Thoracic aorta (tissue), 2 donors: ENCODE measurements at regions not wholly inside any gene's neighbourhood (a gene's known extent, or its start where the extent isn't known, plus 50 kb on each side); places are given as distances from the start of the nearest gene placed in this dataset.

ENCODE experiments used
- ATAC-seq: fragments of 150-250 bp; one replicate; pipeline ENCODE4 v1.8.0; 2017; ENCODE audit warnings: low read depth; ENCODE audit not compliant: insufficient number of reproducible peaks, low FRiP score
- DNase-seq: peaks from one replicate; pipeline ENCODE4 v3.0.0-alpha.2; 2020; ENCODE audit warnings: low spot score
- H3K27ac ChIP-seq, 2 donors: fragments of 200-600 bp; sonication (generic); 1 replicate in 1 of 2; 2 replicates in 1 of 2; pipeline ENCODE4 v1.5.1; 2016; ENCODE audit warnings: mild to moderate bottlenecking in 2 of 2, moderate library complexity in 2 of 2
- H3K27me3 ChIP-seq: fragments of 200-600 bp; sonication (generic); replicated peaks from 2 replicates; pipeline ENCODE4 v1.6.0; 2016; ENCODE audit warnings: mild to moderate bottlenecking; ENCODE audit not compliant: insufficient read depth
- H3K36me3 ChIP-seq: fragments of 200-600 bp; sonication (generic); one replicate; pipeline ENCODE4 v1.5.1; 2016
- H3K4me1 ChIP-seq, 2 donors: fragments of 200-600 bp; sonication (generic); 1 replicate in 1 of 2; 2 replicates in 1 of 2; pipeline versions ENCODE4 v1.5.1 to v1.6.0; 2016; ENCODE audit warnings: low read depth in 2 of 2, mild to moderate bottlenecking in 1 of 2; ENCODE audit not compliant: control insufficient read depth in 1 of 2
- H3K4me3 ChIP-seq: fragments of 200-600 bp; sonication (generic); 2 replicates; pipeline ENCODE4 v1.5.1; 2016; ENCODE audit warnings: mild to moderate bottlenecking
- H3K9me3 ChIP-seq: fragments of 200-600 bp; sonication (generic); 2 replicates; pipeline ENCODE4 v1.5.1; 2016
- TF ChIP-seq, protein P1 (sequence below): fragments of 200-600 bp; sonication (generic); IDR thresholded peaks from one replicate; pipeline ENCODE4 v1.5.1; 2019; ENCODE audit warnings: antibody characterized with exemption

DNA sequence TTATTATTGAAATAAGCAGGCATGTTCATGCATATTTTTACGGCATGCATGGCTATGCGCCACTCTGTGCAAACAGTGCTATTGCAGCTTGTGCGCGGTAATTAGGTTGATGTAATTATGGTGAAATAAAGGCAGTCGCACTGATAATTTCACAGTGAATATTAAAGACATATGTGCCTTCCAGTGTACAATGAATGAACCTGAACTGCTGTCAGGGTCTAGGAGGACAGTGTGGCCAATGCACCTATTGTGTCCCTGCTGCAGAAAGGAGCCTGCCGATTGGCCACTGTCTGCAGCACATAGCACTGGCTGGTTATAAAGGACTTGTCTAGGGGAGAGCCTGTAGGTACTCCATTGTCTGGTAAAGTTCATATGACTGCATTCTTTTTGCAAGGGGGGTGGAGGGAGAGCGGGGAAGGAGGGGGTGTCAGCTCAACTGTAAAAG, 340.4 kb downstream of the USP25 start:
- H3K27ac ChIP-seq = no peak overlapping the region
- DNase-seq (no peak), ATAC-seq (no peak)
- no peaks in the 10 kb centered on the region for H3K9me3 ChIP-seq
- no peaks in the 10 kb centered on the region for H3K27me3 ChIP-seq
- TF ChIP-seq, protein P1, sequence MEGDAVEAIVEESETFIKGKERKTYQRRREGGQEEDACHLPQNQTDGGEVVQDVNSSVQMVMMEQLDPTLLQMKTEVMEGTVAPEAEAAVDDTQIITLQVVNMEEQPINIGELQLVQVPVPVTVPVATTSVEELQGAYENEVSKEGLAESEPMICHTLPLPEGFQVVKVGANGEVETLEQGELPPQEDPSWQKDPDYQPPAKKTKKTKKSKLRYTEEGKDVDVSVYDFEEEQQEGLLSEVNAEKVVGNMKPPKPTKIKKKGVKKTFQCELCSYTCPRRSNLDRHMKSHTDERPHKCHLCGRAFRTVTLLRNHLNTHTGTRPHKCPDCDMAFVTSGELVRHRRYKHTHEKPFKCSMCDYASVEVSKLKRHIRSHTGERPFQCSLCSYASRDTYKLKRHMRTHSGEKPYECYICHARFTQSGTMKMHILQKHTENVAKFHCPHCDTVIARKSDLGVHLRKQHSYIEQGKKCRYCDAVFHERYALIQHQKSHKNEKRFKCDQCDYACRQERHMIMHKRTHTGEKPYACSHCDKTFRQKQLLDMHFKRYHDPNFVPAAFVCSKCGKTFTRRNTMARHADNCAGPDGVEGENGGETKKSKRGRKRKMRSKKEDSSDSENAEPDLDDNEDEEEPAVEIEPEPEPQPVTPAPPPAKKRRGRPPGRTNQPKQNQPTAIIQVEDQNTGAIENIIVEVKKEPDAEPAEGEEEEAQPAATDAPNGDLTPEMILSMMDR = no peak
- H3K36me3 ChIP-seq = no peaks in the 10 kb centered on the region
- H3K4me1 ChIP-seq = peaks cover 0 to 7% of the 10 kb centered on the region in 2 donors
- peak overlapping the region; percentile 66 for H3K4me3 ChIP-seq

DNA sequence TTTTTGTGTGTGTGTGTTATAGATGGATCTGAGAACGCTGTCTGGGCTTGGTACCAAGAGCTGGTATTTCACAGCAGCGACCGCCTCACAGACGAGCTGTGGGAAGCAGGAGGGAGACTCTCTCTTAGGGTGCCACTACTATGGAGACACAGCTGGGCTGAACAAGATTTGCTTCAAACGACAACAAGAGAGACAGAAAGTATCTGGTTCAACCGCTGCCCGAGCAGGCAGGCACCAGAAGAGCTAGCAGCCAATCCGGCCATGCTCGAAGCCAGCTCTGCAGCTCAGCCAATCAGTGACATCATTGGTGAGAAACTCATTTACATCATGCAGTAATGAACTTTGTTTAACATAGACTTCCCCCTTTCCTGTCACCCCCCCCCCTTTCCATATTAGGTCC, 341.3 kb downstream of the USP25 start:
- Histone ChIP-seq H3K36me3 (no peaks in the 10 kb centered on the region), H3K27ac (no peak overlapping the region), H3K4me1 (peaks cover 0 to 7% of the 10 kb centered on the region in 2 donors), H3K4me3 (peak overlapping the region; percentile 66), H3K9me3 (no peaks in the 10 kb centered on the region), H3K27me3 (no peaks in the 10 kb centered on the region)
- TF ChIP-seq, protein P1 = no peak
- ATAC-seq = no peak
- no peak for DNase-seq

DNA sequence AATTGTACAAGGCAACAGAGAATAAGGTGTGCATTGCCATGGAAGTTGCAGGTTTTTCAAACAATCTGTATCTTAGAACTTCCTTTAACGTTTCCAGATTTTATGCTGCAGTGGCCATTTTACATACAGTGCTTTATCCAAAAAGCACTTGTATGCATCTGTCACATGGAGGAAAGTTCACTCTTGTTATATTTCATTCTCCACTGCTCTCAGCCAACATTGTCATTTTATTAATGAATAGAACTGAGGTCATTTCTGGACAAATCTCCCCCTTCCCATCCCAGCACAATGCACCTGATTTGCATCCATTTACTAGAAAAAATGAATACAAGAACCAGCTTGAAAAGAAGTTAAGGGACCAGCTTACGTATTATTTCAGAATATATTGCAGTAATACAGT, 342.0 kb downstream of the USP25 start:
- H3K27me3 ChIP-seq = no peaks in the 10 kb centered on the region
- H3K27ac ChIP-seq = no peak overlapping the region
- H3K9me3 ChIP-seq = no peaks in the 10 kb centered on the region
- H3K36me3 ChIP-seq = no peaks in the 10 kb centered on the region
- H3K4me3 ChIP-seq = peak overlapping the region; percentile 66
- TF ChIP-seq, protein P1 = no peak
- ATAC-seq (no peak), DNase-seq (no peak)
- H3K4me1 ChIP-seq = peaks cover 0 to 7% of the 10 kb centered on the region in 2 donors

DNA sequence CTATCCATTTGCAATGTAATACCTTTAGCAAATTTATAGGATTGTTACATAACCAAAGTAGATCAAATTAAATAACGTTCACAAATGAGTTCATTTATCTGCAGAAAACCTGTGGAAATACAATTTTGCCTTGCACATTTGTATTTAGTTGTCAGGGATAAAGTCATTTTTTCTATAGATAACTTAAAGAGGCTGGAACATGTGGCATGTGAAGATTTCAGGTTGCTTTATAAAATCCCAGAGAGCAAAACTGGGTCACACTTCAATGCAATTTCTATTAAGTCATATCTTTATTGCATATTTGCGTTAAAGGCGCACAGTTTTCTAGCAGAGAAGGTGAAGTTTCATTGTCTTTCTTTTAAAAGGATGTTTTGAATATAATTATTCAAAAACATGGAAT, 342.4 kb downstream of the USP25 start:
- no peak overlapping the region for H3K4me3 ChIP-seq
- H3K36me3 ChIP-seq = no peaks in the 10 kb centered on the region
- TF ChIP-seq, protein P1 = no peak
- no peaks in the 10 kb centered on the region for H3K27me3 ChIP-seq
- H3K27ac ChIP-seq = no peak overlapping the region
- peaks cover 0 to 7% of the 10 kb centered on the region in 2 donors for H3K4me1 ChIP-seq
- DNase-seq = no peak
- no peaks in the 10 kb centered on the region for H3K9me3 ChIP-seq
- no peak for ATAC-seq

DNA sequence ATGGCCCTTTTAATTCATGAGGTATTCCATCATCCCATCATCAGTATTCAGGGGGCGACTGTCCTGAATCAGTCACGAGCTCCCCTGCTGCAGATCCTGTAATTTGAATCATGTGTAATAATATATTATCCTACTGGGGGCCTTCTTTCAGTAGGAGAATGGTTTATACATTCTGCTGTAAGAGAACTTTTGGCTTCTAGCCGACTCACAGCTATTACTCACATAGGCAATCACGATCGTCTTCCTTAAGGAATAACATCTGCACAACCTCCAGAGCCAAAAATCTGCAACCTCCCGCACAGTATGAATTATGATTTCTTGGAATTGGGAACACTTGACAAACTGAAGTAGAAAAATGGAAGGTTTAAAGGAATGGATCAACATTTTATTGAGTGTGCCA, 343.0 kb downstream of the USP25 start:
- H3K4me3 ChIP-seq = no peak overlapping the region
- H3K27ac ChIP-seq = no peak overlapping the region
- H3K36me3 ChIP-seq = no peaks in the 10 kb centered on the region
- no peak for DNase-seq
- TF ChIP-seq, protein P1 = no peak
- peaks cover 0 to 7% of the 10 kb centered on the region in 2 donors for H3K4me1 ChIP-seq
- H3K9me3 ChIP-seq = no peaks in the 10 kb centered on the region
- ATAC-seq = peak; percentile 12
- H3K27me3 ChIP-seq = no peaks in the 10 kb centered on the region
